ENCODE measurements at regions not wholly inside any gene's neighbourhood (a gene's known extent, or its start where the extent isn't known, plus 50 kb on each side); places are given as distances from the start of the nearest gene placed in this dataset.
"Not testable (repeated sequence)": the region's sequence is repeated elsewhere in the genome, so short reads cannot be mapped to it uniquely, and the experiment has no call there.

- no peak for DNase-seq (ENCODE audit: low spot score)
Measured at GRCh38 chr6:166253778-166254204, 54.4 kb downstream of the PRR18 start.

- no peak for DNase-seq (ENCODE audit: low spot score)
Measured at GRCh38 chr6:166253281-166253681, 54.9 kb downstream of the PRR18 start.

GRCh38 chr6:166252601-166253000 lies 55.6 kb downstream of the PRR18 start:
- DNase-seq (ENCODE audit: low spot score): no peak

GRCh38 chr6:166251655-166252054 lies 56.5 kb downstream of the PRR18 start:
- no peak for DNase-seq (ENCODE audit: low spot score)

- DNase-seq (ENCODE audit: low spot score): no peak
Measured at GRCh38 chr6:166251211-166251610, 57.0 kb downstream of the PRR18 start.

- not testable (repeated sequence) for DNase-seq (ENCODE audit: low spot score)
Measured at GRCh38 chr6:166249061-166249785, 59.0 kb downstream of the PRR18 start.

GRCh38 chr6:166245148-166245547 lies 63.0 kb downstream of the PRR18 start:
- no peak for DNase-seq (ENCODE audit: low spot score)

- peak; percentile 18 for DNase-seq (ENCODE audit: low spot score)
Measured at GRCh38 chr6:166244353-166245045, 63.7 kb downstream of the PRR18 start.

- no peak for DNase-seq (ENCODE audit: low spot score)
Measured at GRCh38 chr6:166242888-166243287, 65.3 kb downstream of the PRR18 start.

GRCh38 chr6:166241974-166242373 lies 66.2 kb downstream of the PRR18 start:
- DNase-seq (ENCODE audit: low spot score): no peak

GRCh38 chr6:166240889-166241288 lies 67.3 kb downstream of the PRR18 start:
- no peak for DNase-seq (ENCODE audit: low spot score)

GRCh38 chr6:166237617-166238016 lies 70.0 kb upstream of the TBXT start:
- no peak for DNase-seq (ENCODE audit: low spot score)

- DNase-seq (ENCODE audit: low spot score): no peak
Measured at GRCh38 chr6:166236596-166236995, 68.9 kb upstream of the TBXT start.

- no peak for DNase-seq (ENCODE audit: low spot score)
Measured at GRCh38 chr6:166235666-166236292, 68.1 kb upstream of the TBXT start.

- not testable (repeated sequence) for DNase-seq (ENCODE audit: low spot score)
Measured at GRCh38 chr6:166231181-166231580, 63.5 kb upstream of the TBXT start.

- no peak for DNase-seq (ENCODE audit: low spot score)
Measured at GRCh38 chr6:166228839-166229528, 61.3 kb upstream of the TBXT start.

- no peak for DNase-seq (ENCODE audit: low spot score)
Measured at GRCh38 chr6:166228425-166228824, 60.8 kb upstream of the TBXT start.

GRCh38 chr6:166223079-166223478 lies 55.4 kb upstream of the TBXT start:
- no peak for DNase-seq (ENCODE audit: low spot score)

- no peak for DNase-seq (ENCODE audit: low spot score)
Measured at GRCh38 chr6:166222631-166223030, 55.0 kb upstream of the TBXT start.

GRCh38 chr6:166221636-166222035 lies 54.0 kb upstream of the TBXT start:
- no peak for DNase-seq (ENCODE audit: low spot score)

- DNase-seq (ENCODE audit: low spot score): no peak
Measured at GRCh38 chr6:166221040-166221439, 53.4 kb upstream of the TBXT start.

Data from CD4-positive, alpha-beta T cell treated with Interleukin-2 at 100 ng/mL for 4 hours (primary cell).